ENCODE measurements at regions not wholly inside any gene's neighbourhood (a gene's known extent, or its start where the extent isn't known, plus 50 kb on each side); places are given as distances from the start of the nearest gene placed in this dataset.

DNA sequence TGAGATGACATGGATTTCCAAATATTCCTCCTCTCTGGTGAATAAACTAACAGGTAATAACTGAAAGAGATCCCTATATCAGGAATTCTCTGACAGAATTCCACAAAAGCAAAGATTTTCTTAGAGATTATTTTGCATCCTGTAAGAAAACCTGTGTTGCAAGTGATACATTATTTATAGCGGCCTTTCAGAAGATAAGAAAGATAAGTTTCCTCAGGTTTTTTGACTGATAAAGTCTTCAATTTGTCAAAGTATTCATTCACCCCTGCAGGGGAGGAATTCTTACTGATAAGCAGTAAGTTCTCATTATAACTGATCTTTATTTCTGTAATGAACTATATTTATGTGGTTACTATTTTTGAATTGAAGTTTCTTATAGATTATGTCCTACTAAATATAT, 554.0 kb downstream of the ARL4A start:
- no peak overlapping the region for H3K9ac ChIP-seq (ENCODE audit: low read length in 3 of 3)
- no peaks in the 10 kb centered on the region for H3K9me3 ChIP-seq (ENCODE audit: control insufficient read depth in 2 of 3, insufficient read depth in 1 of 3, low read length in 3 of 3)
- TF ChIP-seq, protein P1, sequence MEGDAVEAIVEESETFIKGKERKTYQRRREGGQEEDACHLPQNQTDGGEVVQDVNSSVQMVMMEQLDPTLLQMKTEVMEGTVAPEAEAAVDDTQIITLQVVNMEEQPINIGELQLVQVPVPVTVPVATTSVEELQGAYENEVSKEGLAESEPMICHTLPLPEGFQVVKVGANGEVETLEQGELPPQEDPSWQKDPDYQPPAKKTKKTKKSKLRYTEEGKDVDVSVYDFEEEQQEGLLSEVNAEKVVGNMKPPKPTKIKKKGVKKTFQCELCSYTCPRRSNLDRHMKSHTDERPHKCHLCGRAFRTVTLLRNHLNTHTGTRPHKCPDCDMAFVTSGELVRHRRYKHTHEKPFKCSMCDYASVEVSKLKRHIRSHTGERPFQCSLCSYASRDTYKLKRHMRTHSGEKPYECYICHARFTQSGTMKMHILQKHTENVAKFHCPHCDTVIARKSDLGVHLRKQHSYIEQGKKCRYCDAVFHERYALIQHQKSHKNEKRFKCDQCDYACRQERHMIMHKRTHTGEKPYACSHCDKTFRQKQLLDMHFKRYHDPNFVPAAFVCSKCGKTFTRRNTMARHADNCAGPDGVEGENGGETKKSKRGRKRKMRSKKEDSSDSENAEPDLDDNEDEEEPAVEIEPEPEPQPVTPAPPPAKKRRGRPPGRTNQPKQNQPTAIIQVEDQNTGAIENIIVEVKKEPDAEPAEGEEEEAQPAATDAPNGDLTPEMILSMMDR (IDR thresholded peaks at IDR 0.05; ENCODE audit: borderline replicate concordance, extremely low read depth, insufficient read depth), result no peak
- H3K36me3 ChIP-seq (ENCODE audit: control insufficient read depth in 2 of 3, insufficient read depth in 3 of 3, low read length in 3 of 3), result no peaks in the 10 kb centered on the region
- FAIRE-seq (no peak), DNase-seq (no peak)
- intact Hi-C loops (cut with DNase I), result no loop called here
- H3K4me3 ChIP-seq (ENCODE audit: low read length in 3 of 3), result no peak overlapping the region
- no peaks in the 10 kb centered on the region for H3K27me3 ChIP-seq (ENCODE audit: control insufficient read depth, insufficient read depth, low read length)
- no peaks in the 10 kb centered on the region for H3K4me1 ChIP-seq (ENCODE audit: control insufficient read depth in 2 of 3, insufficient read depth in 2 of 3, low read depth in 1 of 3, low read length in 3 of 3)
- H3K27ac ChIP-seq (ENCODE audit: low read depth in 2 of 2, low read length in 2 of 2), result no peak overlapping the region

DNA sequence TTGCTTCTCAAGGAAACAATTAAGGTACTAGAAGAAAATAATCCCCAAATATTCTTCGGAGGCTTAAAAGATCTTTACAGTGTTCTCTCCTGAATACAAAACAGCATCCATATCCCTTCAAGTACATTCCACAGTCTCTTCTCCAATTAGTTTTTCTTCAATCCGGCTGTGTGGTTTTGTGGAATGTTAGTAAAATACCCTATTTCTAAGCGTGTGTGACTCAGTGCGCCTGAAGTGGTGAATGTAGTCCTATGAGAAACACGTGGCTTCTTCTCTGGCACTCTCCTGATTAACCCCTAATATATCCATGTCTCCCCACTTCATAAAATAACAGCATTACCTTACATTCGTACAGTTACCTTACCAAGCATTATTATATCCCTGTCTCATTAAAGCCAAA, 570.2 kb downstream of the ARL4A start:
- intact Hi-C loops (cut with DNase I), result loop anchor here (10.0 kb wide), 1 partner anchor 613 kb away; no protein-coding TSS in a partner anchor
- Histone ChIP-seq H3K9ac (ENCODE audit: low read length in 3 of 3) (no peak overlapping the region), H3K27ac (ENCODE audit: low read depth in 2 of 2, low read length in 2 of 2) (no peak overlapping the region), H3K4me3 (ENCODE audit: low read length in 3 of 3) (no peak overlapping the region), H3K4me1 (ENCODE audit: control insufficient read depth in 2 of 3, insufficient read depth in 2 of 3, low read depth in 1 of 3, low read length in 3 of 3) (no peaks in the 10 kb centered on the region), H3K9me3 (ENCODE audit: control insufficient read depth in 2 of 3, insufficient read depth in 1 of 3, low read length in 3 of 3) (no peaks in the 10 kb centered on the region), H3K27me3 (ENCODE audit: control insufficient read depth, insufficient read depth, low read length) (no peaks in the 10 kb centered on the region), H3K36me3 (ENCODE audit: control insufficient read depth in 2 of 3, insufficient read depth in 3 of 3, low read length in 3 of 3) (no peaks in the 10 kb centered on the region)
- DNase-seq (no peak), FAIRE-seq (no peak)
- TF ChIP-seq, protein P1 (IDR thresholded peaks at IDR 0.05; ENCODE audit: borderline replicate concordance, extremely low read depth, insufficient read depth), result no peak

DNA sequence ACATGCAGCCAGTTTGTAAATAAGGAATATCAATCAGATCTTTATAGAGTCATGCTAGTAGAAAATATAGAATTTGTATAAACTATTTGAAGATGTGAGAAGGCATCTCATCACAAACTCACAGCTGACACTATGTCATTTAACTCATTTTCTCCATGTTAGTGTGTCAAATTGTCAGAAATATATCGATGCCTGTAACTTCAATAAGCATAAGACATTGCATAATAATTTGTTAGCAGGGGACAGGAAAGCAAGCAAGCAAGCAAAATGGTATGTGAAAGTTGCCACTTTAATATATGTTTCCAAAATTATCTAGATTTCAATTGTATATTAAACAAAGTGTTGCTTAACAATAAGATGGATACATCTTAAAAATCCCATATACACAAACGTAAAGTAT, 571.0 kb downstream of the ARL4A start:
- no peak overlapping the region for H3K4me3 ChIP-seq (ENCODE audit: low read length in 3 of 3)
- no peaks in the 10 kb centered on the region for H3K9me3 ChIP-seq (ENCODE audit: control insufficient read depth in 2 of 3, insufficient read depth in 1 of 3, low read length in 3 of 3)
- H3K4me1 ChIP-seq (ENCODE audit: control insufficient read depth in 2 of 3, insufficient read depth in 2 of 3, low read depth in 1 of 3, low read length in 3 of 3), result no peaks in the 10 kb centered on the region
- H3K36me3 ChIP-seq (ENCODE audit: control insufficient read depth in 2 of 3, insufficient read depth in 3 of 3, low read length in 3 of 3), result no peaks in the 10 kb centered on the region
- H3K27me3 ChIP-seq (ENCODE audit: control insufficient read depth, insufficient read depth, low read length), result no peaks in the 10 kb centered on the region
- H3K9ac ChIP-seq (ENCODE audit: low read length in 3 of 3), result no peak overlapping the region
- TF ChIP-seq, protein P1 (IDR thresholded peaks at IDR 0.05; ENCODE audit: borderline replicate concordance, extremely low read depth, insufficient read depth), result no peak
- intact Hi-C loops (cut with DNase I), result loop anchor here (10.0 kb wide), 1 partner anchor 614 kb away; no protein-coding TSS in a partner anchor
- DNase-seq (no peak), FAIRE-seq (no peak)
- H3K27ac ChIP-seq (ENCODE audit: low read depth in 2 of 2, low read length in 2 of 2), result no peak overlapping the region

DNA sequence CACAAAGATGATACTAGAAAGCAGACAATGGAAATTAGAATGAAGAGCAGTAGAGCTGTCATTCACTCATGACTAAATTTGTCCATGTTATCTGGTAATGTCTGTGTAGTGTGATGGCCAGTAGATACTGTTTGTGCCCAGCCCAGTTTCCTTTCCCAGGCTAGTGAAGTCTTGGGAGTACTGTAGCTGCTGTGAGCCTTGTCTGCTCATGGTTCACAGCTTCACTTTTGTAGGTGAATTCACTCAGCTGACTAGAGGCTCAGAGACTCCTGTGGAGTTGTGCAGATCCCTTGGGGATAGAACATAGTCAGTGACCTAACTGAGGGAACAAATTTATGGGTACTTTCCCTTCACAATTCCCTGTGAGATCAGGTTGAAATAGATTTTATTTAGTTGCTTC, 572.5 kb downstream of the ARL4A start:
- H3K4me3 ChIP-seq (ENCODE audit: low read length in 3 of 3), result no peak overlapping the region
- TF ChIP-seq, protein P1 (IDR thresholded peaks at IDR 0.05; ENCODE audit: borderline replicate concordance, extremely low read depth, insufficient read depth), result no peak
- H3K9ac ChIP-seq (ENCODE audit: low read length in 3 of 3), result no peak overlapping the region
- FAIRE-seq (no peak), DNase-seq (no peak)
- intact Hi-C loops (cut with DNase I), result loop anchor here (10.0 kb wide), 1 partner anchor 615 kb away; no protein-coding TSS in a partner anchor
- no peaks in the 10 kb centered on the region for H3K9me3 ChIP-seq (ENCODE audit: control insufficient read depth in 2 of 3, insufficient read depth in 1 of 3, low read length in 3 of 3)
- no peaks in the 10 kb centered on the region for H3K36me3 ChIP-seq (ENCODE audit: control insufficient read depth in 2 of 3, insufficient read depth in 3 of 3, low read length in 3 of 3)
- no peaks in the 10 kb centered on the region for H3K4me1 ChIP-seq (ENCODE audit: control insufficient read depth in 2 of 3, insufficient read depth in 2 of 3, low read depth in 1 of 3, low read length in 3 of 3)
- no peaks in the 10 kb centered on the region for H3K27me3 ChIP-seq (ENCODE audit: control insufficient read depth, insufficient read depth, low read length)
- no peak overlapping the region for H3K27ac ChIP-seq (ENCODE audit: low read depth in 2 of 2, low read length in 2 of 2)
